ELF-1 (cell line): ENCODE measurements at regions not wholly inside any gene's neighbourhood (a gene's known extent, or its start where the extent isn't known, plus 50 kb on each side); places are given as distances from the start of the nearest gene placed in this dataset.
"Not testable (repeated sequence)": the region's sequence is repeated elsewhere in the genome, so short reads cannot be mapped to it uniquely, and the experiment has no call there.

Experiments
- DNase-seq: peaks from one replicate; pipeline ENCODE4 v3.0.0-alpha.2; 2016; ENCODE audit warnings: low read depth, low spot score

DNA sequence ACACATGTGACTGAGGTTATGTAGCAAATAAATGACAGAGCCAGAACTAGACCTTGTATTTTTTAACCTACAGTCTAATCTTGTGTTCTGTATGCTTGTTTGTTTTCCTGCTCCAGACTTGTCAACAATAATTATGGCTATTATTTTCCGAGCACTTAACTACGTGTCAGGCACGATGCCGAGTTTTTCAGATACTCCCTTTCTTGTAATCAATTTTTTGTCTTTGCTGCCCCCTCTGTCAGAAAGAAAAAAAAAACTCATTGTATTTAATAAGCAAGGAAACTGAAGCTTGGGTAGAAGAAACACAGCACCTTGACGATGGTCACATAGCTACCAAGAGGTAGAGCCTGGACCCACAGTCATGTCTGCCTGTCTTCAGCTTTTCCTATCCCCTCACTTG is 95.7 kb upstream of the TRIM77 start:
- DNase-seq: not testable (repeated sequence)

DNA sequence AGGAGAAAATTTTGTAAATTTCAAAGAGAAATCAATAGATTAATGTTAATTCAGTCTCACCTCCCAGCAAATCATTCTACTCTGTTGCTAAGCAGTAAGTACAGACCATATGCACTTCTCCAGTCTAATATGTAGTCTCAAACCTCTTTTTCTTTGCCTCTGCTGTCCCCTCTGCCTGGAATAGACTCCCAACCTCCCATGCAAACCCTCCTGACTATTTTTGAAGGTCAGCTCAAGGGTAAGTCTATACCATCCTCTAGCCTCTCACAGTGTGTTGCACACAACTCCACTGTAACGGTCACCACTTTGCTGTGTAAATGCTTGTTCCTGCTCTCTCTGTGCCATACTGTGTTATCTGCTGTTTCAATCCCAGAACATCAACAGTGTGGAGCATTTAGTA is 94.5 kb upstream of the TRIM77 start:
- DNase-seq: not testable (repeated sequence)

DNA sequence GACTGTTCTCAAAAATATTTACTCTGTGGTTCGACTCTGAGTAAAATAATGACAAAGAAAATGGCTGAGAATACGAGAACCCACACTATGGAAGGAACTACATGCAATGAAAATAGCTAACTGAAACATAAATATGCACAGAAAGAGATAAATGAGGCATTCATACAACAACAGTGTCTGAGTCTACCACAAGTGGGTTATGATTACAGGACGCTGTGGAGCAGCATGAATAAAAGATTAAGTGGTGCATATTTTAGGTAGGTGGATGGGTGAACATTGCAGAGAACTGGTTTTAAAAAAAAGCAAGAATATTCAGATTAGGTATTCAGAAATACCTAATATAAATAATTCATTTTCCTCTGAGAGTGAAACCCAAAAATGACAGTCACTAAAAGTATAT is 93.9 kb upstream of the TRIM77 start:
- DNase-seq: not testable (repeated sequence)

DNA sequence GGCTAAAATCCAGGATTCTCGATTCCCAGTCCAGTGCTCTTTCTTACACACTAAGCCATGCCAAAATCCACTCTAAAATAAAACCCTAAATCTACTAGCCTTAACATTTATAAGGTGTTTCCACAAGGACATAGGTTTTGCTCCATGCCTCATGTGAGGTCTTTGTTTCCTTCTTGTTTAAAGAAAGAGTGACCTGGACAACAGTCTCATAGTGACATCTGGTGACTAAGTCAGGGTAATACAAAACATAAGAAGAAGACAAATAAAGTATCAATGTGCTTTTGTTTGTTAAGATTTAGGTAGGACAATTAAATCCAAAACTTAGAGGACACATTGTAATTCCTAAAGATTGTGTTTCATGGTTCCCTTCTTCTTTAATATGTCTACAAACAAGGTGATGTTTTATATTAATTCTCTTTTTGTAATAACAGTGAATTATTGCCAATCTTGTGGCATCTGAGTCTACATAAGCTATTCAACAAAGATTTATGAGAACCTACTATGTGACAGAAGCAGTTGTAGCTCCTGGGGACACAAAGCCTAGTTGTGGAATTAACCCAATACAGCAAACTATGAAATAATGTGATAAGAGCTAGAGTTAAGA is 93.0 kb upstream of the TRIM77 start:
- not testable (repeated sequence) for DNase-seq

DNA sequence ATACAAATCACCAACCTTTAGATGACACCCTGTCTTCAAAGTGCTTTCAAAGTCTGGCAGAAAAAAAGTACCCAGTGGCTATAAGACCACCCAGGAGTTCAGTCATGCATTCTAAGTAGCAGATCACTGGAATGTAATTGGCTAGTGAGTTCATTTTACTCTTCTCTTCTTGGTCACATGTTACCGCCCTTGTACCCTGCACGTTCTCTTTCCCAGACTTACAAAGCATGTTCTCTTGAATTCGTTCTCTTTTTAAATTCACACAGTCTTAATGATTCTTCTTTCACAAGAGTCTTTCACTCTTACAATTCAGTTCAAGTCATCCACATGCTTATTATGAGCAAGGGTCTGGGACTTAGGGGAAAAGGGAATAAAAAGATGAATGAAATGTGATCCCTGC is 89.4 kb upstream of the TRIM77 start:
- not testable (repeated sequence) for DNase-seq

DNA sequence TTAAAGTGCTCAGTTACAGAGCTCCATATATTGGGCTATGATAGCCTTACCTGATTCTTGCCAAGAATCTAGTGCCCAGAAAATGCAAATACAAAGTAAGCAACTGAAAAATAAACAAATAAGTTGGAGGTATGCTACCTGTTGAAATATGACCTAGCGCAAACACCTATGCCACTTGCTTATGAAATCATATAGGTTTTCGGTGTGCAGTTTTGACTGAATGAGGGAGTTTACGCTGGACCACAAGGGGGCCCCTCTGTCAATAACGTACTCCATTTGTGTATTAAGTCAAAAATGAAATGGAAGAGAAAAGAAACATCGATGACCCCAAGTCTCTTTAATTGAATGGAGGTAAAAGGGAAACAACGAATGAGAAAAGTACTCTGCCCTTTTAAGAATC is 84.9 kb upstream of the TRIM77 start:
- DNase-seq: no peak

DNA sequence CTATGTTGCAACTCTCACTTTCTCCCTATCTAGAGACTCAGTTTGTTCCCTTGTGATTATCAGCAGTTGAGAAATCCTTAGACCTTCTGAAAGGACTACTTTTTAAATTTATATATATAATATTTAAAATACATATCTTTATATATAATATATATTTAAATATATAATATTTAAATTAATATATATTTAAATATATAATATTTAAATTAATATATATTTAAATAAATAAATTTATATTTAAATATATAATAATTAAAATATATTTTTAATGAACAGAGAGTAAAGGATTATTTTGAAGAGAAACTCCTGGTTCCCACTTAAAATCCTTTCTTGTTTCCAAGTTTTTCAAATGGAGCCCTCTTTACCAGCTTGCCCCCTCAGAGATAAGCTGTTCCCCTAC is 83.7 kb upstream of the TRIM77 start:
- DNase-seq: no peak

DNA sequence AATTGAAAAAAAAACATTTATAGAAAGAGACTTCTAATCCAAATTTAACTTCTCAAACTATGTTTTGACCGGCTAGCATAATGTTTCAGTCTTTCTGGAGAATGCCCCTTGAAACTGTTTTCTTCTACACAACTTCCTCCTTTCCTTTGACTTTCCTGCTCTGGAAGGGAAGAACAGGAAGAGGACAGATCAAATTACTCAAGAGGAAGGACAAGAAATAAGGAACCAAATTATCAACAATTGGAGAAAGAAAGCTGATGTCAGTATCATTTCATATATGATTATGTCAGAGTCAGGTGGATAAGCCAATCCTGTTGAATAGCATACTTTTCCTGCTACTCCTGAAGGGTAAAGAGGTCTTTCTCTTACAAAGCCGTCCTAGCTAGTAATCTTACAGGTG is 83.2 kb upstream of the TRIM77 start:
- not testable (repeated sequence) for DNase-seq

DNA sequence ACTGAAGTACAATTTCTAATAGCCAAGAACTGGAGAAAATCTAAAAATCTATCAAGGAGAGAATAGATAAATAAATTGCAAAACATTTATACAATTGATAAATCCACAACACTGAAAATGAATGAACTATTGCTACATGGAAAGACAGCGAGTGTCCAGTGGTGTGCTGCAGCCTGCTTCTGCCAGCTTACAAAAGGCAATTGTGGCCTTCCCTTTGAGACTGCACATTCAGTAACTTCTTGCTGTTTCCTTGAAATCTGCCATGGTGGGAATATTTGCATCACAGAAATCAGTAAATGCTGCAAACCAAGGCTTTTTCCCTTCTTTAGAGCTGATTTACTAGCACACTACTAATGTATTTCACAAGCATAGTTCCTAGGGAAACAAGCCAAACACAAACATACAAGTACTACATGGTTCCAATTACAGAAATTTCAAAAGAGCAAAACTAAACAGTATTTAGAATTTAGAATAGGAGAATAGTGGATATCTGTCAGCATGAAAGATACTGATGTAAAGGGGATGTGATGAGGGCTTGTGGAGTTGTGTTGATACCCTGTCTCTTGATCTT is 76.9 kb upstream of the TRIM77 start:
- no peak for DNase-seq

DNA sequence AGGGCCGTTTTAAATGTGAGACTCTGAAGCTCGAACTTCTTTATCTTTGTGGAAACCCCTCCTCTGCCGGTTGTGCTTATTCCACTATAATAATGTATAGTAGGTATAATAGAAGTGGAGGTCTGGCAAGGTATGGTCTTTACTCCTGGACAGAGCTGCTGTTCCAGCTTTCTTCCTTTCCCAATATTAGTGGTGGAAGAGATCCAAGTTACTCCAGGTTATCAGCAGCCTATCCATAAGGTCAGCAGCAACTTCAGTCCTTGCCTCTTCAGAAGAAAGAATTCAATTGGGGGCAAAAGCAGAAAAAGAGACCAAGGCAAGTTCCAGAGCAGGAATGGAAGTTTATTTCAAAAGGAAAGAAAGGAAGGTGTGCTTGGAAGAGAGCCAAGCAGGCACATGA is 69.3 kb upstream of the TRIM77 start:
- DNase-seq: not testable (repeated sequence)

DNA sequence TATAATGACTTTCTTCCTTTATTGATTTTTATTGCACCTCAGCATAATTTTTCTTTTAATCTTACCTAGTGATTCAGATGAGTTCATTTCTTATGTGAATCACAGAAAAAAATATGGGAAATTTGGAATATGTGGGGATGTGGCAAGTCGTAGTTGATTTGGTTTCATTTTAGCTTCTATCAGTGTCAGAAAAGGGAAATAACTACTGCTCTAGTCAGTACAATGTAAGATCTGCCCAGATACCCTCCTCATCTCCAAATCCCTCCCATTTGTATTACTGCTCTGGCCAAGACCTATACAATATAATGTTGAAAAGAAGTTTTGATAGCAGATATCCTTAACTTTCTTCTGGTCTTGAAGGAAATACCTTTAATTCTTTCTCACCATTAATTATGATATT is 61.9 kb upstream of the TRIM77 start:
- DNase-seq: not testable (repeated sequence)

DNA sequence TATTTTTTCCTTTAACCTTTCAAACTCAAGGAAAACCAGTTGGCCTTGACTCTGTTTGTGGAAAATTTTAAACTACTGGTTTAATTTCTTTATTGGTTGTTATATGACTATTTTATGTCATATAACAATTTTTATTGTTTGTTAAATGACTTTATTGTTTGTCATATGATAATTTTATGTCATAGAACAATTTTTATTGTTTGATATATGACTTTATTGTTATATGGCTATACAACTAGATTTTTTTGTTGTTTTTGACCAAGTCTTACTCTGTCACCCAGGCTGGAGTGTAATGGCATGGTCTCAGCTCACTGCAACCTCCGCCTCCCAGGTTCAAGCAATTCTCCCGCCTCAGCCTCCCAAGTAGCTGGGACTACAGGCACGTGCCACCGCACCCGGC is 61.1 kb upstream of the TRIM77 start:
- not testable (repeated sequence) for DNase-seq

DNA sequence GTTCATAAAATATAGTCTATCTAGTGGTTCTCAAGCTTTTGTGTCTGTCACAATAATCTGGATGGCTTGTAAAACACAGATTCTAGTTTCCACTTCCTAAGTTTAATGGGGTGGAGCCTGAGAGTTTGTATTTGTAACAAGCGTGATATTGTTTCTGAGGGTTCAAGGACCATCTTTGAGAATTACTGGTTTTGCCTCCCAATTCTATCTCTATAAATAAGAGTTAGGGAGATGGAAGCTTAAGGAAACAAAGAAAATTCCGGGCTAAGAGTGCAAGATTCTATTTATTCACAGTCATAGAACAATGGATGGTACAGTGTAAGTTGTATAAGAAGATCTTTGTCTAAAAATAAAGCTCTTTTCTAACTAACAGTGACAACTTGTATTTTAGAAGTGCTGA is 55.4 kb upstream of the TRIM77 start:
- DNase-seq: not testable (repeated sequence)

DNA sequence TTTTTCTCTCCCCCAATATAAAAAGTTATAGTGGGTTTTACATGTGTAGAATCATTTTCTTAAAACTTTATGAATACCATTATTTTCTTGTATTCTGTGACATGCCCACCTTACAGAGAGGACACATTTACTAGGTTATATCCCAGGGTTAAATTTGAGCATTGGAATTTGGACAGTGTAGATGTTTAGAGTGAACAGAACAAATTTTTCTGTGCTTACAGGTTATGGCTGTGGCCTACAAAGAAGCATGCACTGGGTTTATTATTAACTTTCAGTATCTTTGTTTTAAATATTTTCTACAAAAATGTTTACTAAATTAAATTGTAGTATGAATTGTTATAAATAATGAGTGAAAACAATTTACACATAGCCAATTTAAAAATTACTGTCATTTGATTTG is 51.3 kb upstream of the TRIM77 start:
- DNase-seq: not testable (repeated sequence)

DNA sequence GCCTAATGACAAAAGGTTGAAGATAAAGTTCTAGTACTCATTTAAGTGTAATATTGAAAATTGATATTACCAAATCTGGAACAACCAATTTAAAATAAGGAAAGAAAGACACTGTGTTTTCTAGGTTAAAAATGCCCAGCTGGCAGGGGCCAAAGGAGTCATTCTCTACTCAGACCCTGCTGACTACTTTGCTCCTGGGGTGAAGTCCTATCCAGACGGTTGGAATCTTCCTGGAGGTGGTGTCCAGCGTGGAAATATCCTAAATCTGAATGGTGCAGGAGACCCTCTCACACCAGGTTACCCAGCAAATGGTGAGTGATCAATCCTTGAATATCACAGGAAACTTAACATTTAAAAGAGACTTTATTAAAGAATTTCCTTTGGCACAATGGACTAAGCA is 50.7 kb upstream of the TRIM77 start:
- not testable (repeated sequence) for DNase-seq

DNA sequence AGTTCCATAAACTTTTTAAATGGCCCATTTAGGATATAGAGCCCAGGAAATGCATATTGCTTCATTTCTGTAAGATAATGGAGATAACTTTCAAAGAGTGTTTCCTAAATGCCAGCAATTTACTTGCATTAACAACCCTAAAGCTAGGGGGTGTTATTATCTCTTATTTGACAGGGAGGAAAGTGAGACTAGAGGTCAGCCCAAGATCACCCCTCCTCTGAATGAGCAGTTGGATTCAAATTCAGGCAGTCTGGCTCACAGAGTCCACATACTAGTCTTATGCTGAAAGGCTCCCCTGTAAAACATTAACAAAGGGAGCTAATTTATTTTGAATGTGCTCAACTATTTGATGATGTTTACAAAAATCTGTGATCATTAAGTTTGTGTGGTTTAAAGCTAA is 49.9 kb upstream of the TRIM77 start:
- no peak for DNase-seq
